GM12878 (cell line): ENCODE measurements at regions not wholly inside any gene's neighbourhood (a gene's known extent, or its start where the extent isn't known, plus 50 kb on each side); places are given as distances from the start of the nearest gene placed in this dataset.

Source experiments
- BMI1 ChIP-seq: fragments of 450-650 bp; IDR thresholded peaks from 2 replicates; pipeline ENCODE4 v1.6.1; 2016; ENCODE audit warnings: mild to moderate bottlenecking, moderate library complexity, borderline replicate concordance
- CHD1 ChIP-seq: IDR thresholded peaks from 2 replicates; pipeline ENCODE4 v1.6.1; 2012; ENCODE audit warnings: low read depth, low read length, improper control_type of control experiment
- CREM ChIP-seq: IDR thresholded peaks from 2 replicates; pipeline ENCODE4 v1.6.1; 2014; ENCODE audit warnings: antibody characterized with exemption, low read depth
- EP300 ChIP-seq, 2 experiments: fragments of 150-350 bp in 1 of 2; IDR thresholded peaks; 2 replicates each; pipeline ENCODE4 v1.6.1; 2011 to 2012; ENCODE audit warnings: low read depth in 2 of 2, low read length in 2 of 2, borderline replicate concordance in 1 of 2, improper control_type of control experiment in 1 of 2, inconsistent platforms in 1 of 2; ENCODE audit not compliant: control insufficient read depth in 1 of 2
- FOS ChIP-seq: IDR thresholded peaks from 3 replicates; pipeline ENCODE4 v1.6.1; 2011; ENCODE audit warnings: borderline replicate concordance; ENCODE audit not compliant: insufficient read length; ENCODE audit errors: extremely low read depth
- GATAD2B ChIP-seq: fragments of 450-650 bp; conservative IDR thresholded peaks from 2 replicates; pipeline ENCODE4 v1.6.1; 2017; ENCODE audit warnings: low read depth, mild to moderate bottlenecking, moderate library complexity
- HDAC2 ChIP-seq: fragments of 200-600 bp; sonication (generic); IDR thresholded peaks from 2 replicates; pipeline ENCODE4 v1.6.1; 2017
- MTA3 ChIP-seq: IDR thresholded peaks from 2 replicates; pipeline ENCODE4 v1.6.1; 2012; ENCODE audit warnings: low read length, inconsistent platforms, borderline replicate concordance
- NBN ChIP-seq: fragments of 450-650 bp; IDR thresholded peaks from 2 replicates; pipeline ENCODE4 v1.6.1; 2016
- NR2C1 ChIP-seq: fragments of 450-650 bp; IDR thresholded peaks from 2 replicates; pipeline ENCODE4 v1.6.1; 2017; ENCODE audit warnings: antibody characterized with exemption, mild to moderate bottlenecking, moderate library complexity
- NR2F1 ChIP-seq: fragments of 450-650 bp; conservative IDR thresholded peaks from 2 replicates; pipeline ENCODE4 v1.6.1; 2017; ENCODE audit warnings: mild to moderate bottlenecking
- PML ChIP-seq: IDR thresholded peaks from 2 replicates; pipeline ENCODE4 v1.6.1; 2012; ENCODE audit warnings: low read length, inconsistent platforms
- RBBP5 ChIP-seq: fragments of 200-600 bp; sonication (generic); conservative IDR thresholded peaks from 2 replicates; pipeline ENCODE4 v1.6.1; 2016
- SP1 ChIP-seq: IDR thresholded peaks from one replicate; pipeline ENCODE4 v1.6.1; 2011; ENCODE audit warnings: low read depth, low read length
- TCF12 ChIP-seq: IDR thresholded peaks from 2 replicates; pipeline ENCODE4 v1.6.1; 2011; ENCODE audit warnings: low read depth, mild to moderate bottlenecking, low read length
- ZNF384 ChIP-seq: IDR thresholded peaks from 2 replicates; pipeline ENCODE4 v1.6.1; 2012; ENCODE audit warnings: low read depth, mild to moderate bottlenecking, low read length, improper control_type of control experiment, borderline replicate concordance
- TF ChIP-seq, protein P1 (sequence below): fragments of 450-650 bp; IDR thresholded peaks from 2 replicates; pipeline ENCODE4 v1.6.1; 2017; ENCODE audit warnings: mild to moderate bottlenecking, moderate library complexity
- TF ChIP-seq, protein P2 (sequence below): fragments of 450-650 bp; formaldehyde crosslinking; IDR thresholded peaks from 2 replicates; pipeline ENCODE4 v1.5.0; 2022; ENCODE audit warnings: mild to moderate bottlenecking, missing genetic modification characterization
- TF ChIP-seq, protein P3 (sequence below): fragments of 150-350 bp; IDR thresholded peaks from 2 replicates; pipeline ENCODE4 v1.6.1; 2016; ENCODE audit warnings: low read depth, low read length

DNA sequence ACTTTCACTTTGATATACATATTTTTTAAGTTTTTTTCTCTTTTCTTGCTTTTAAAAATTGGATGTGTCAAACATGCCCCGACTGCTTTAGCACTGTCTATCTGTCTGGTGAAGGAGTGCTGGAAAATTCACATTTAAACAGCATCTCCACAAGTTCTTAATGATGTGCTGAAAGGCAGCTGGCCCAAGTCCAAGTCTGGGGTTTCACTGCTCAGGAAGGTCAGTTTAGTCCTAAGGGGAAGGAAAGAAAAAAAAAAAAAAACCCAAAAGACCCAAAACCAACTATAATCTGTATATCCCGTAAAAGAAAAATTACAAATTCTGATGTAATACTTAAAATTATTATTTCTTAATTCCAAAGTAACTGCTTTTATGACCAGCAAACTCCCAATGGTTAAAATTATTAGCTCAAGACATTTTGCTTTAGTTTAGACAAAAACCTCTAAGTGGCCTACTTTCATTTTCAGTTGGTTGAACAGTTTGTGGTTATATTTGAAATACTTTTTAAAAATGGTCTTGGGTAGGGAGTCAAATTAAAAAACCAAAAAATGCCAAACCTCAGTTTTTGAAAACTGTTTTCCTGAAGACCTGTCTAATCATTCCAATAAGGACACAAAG lies 79.5 kb upstream of the PREP start (continued):
- TF ChIP-seq, protein P1, sequence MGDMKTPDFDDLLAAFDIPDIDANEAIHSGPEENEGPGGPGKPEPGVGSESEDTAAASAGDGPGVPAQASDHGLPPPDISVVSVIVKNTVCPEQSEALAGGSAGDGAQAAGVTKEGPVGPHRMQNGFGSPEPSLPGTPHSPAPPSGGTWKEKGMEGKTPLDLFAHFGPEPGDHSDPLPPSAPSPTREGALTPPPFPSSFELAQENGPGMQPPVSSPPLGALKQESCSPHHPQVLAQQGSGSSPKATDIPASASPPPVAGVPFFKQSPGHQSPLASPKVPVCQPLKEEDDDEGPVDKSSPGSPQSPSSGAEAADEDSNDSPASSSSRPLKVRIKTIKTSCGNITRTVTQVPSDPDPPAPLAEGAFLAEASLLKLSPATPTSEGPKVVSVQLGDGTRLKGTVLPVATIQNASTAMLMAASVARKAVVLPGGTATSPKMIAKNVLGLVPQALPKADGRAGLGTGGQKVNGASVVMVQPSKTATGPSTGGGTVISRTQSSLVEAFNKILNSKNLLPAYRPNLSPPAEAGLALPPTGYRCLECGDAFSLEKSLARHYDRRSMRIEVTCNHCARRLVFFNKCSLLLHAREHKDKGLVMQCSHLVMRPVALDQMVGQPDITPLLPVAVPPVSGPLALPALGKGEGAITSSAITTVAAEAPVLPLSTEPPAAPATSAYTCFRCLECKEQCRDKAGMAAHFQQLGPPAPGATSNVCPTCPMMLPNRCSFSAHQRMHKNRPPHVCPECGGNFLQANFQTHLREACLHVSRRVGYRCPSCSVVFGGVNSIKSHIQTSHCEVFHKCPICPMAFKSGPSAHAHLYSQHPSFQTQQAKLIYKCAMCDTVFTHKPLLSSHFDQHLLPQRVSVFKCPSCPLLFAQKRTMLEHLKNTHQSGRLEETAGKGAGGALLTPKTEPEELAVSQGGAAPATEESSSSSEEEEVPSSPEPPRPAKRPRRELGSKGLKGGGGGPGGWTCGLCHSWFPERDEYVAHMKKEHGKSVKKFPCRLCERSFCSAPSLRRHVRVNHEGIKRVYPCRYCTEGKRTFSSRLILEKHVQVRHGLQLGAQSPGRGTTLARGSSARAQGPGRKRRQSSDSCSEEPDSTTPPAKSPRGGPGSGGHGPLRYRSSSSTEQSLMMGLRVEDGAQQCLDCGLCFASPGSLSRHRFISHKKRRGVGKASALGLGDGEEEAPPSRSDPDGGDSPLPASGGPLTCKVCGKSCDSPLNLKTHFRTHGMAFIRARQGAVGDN: peak; percentile 39; the same call in 1 of the 2 replicates
- TF ChIP-seq GATAD2B (no peak), TCF12 (no peak), NBN (0 out of 2 replicates have a peak, but pooled peaks have one; percentile 41), PML (no peak), CREM (no peak), RBBP5 (no peak), NR2F1 (0 out of 2 replicates have a peak, but pooled peaks have one; percentile 39), SP1 (no peak), ZNF384 (peak; percentile 49; the same call in 1 of the 2 replicates), EP300 (IDR thresholded peaks at IDR 0.05; ENCODE audit: borderline replicate concordance in 1 of 2, control insufficient read depth in 1 of 2, low read depth in 2 of 2, low read length in 2 of 2) (peak in 1 of 2 experiments; percentile 51; a peak in 1 of 4 replicates), CHD1 (no peak), HDAC2 (no peak), NR2C1 (no peak), MTA3 (no peak), BMI1 (0 out of 2 replicates have a peak, but pooled peaks have one; percentile 27), FOS (no peak)
- TF ChIP-seq, protein P2, sequence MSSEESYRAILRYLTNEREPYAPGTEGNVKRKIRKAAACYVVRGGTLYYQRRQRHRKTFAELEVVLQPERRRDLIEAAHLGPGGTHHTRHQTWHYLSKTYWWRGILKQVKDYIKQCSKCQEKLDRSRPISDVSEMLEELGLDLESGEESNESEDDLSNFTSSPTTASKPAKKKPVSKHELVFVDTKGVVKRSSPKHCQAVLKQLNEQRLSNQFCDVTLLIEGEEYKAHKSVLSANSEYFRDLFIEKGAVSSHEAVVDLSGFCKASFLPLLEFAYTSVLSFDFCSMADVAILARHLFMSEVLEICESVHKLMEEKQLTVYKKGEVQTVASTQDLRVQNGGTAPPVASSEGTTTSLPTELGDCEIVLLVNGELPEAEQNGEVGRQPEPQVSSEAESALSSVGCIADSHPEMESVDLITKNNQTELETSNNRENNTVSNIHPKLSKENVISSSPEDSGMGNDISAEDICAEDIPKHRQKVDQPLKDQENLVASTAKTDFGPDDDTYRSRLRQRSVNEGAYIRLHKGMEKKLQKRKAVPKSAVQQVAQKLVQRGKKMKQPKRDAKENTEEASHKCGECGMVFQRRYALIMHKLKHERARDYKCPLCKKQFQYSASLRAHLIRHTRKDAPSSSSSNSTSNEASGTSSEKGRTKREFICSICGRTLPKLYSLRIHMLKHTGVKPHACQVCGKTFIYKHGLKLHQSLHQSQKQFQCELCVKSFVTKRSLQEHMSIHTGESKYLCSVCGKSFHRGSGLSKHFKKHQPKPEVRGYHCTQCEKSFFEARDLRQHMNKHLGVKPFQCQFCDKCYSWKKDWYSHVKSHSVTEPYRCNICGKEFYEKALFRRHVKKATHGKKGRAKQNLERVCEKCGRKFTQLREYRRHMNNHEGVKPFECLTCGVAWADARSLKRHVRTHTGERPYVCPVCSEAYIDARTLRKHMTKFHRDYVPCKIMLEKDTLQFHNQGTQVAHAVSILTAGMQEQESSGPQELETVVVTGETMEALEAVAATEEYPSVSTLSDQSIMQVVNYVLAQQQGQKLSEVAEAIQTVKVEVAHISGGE: no peak
- TF ChIP-seq, protein P3, sequence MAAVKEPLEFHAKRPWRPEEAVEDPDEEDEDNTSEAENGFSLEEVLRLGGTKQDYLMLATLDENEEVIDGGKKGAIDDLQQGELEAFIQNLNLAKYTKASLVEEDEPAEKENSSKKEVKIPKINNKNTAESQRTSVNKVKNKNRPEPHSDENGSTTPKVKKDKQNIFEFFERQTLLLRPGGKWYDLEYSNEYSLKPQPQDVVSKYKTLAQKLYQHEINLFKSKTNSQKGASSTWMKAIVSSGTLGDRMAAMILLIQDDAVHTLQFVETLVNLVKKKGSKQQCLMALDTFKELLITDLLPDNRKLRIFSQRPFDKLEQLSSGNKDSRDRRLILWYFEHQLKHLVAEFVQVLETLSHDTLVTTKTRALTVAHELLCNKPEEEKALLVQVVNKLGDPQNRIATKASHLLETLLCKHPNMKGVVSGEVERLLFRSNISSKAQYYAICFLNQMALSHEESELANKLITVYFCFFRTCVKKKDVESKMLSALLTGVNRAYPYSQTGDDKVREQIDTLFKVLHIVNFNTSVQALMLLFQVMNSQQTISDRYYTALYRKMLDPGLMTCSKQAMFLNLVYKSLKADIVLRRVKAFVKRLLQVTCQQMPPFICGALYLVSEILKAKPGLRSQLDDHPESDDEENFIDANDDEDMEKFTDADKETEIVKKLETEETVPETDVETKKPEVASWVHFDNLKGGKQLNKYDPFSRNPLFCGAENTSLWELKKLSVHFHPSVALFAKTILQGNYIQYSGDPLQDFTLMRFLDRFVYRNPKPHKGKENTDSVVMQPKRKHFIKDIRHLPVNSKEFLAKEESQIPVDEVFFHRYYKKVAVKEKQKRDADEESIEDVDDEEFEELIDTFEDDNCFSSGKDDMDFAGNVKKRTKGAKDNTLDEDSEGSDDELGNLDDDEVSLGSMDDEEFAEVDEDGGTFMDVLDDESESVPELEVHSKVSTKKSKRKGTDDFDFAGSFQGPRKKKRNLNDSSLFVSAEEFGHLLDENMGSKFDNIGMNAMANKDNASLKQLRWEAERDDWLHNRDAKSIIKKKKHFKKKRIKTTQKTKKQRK: no peak
